Esophagus squamous epithelium (tissue), 5 donors: ENCODE measurements at regions not wholly inside any gene's neighbourhood (a gene's known extent, or its start where the extent isn't known, plus 50 kb on each side); places are given as distances from the start of the nearest gene placed in this dataset.

Experiments
- DNase-seq: peaks from one replicate; lab custom pipeline; 2025; lab: John Stamatoyannopoulos, UW
- H3K27ac ChIP-seq, 4 donors: fragments of 200-600 bp; sonication (generic); one replicate each; pipeline ENCODE4 v1.5.1; 2016 to 2019; ENCODE audit warnings: mild to moderate bottlenecking in 1 of 4
- H3K27me3 ChIP-seq, 4 donors: fragments of 200-600 bp; sonication (generic); 1 replicate in 3 of 4; 2 replicates in 1 of 4; pipeline versions ENCODE4 v1.5.1 to v1.6.0; 2017 to 2021; ENCODE audit warnings: antibody characterized with exemption in 1 of 4
- H3K36me3 ChIP-seq, 3 donors: fragments of 200-600 bp; sonication (generic); one replicate each; pipeline ENCODE4 v1.5.1; 2016 to 2019
- H3K4me1 ChIP-seq, 3 donors: fragments of 200-600 bp; sonication (generic); one replicate each; pipeline ENCODE4 v1.5.1; 2017 to 2019
- H3K4me3 ChIP-seq, 4 donors: fragments of 200-600 bp; sonication (generic); 1 replicate in 3 of 4; 2 replicates in 1 of 4; pipeline ENCODE4 v1.5.1; 2016 to 2019; ENCODE audit warnings: mild to moderate bottlenecking in 2 of 4, moderate library complexity in 1 of 4
- H3K9me3 ChIP-seq, 3 donors: fragments of 200-600 bp; sonication (generic); one replicate each; pipeline ENCODE4 v1.5.1; 2016 to 2019
- POLR2A ChIP-seq, 4 donors: fragments of 450-650 bp; IDR thresholded peaks; one replicate each; pipeline ENCODE4 v1.6.1; 2017; ENCODE audit warnings: antibody characterized with exemption in 4 of 4, mild to moderate bottlenecking in 4 of 4, moderate library complexity in 3 of 4
- WGBS, 2 donors: methylation state at CpG; one replicate each; pipeline ENCODE4 v1.1.5; 2018; 5-methylcytosine and 5-hydroxymethylcytosine counted together
- intact Hi-C: fragments of 100-400 bp; cut with DNase I; formaldehyde crosslinking; loops from one replicate; pipeline ENCODE4 v1.15.0; 2022
- TF ChIP-seq, protein P1 (sequence below), 6 experiments: fragments of 450-650 bp in 4 of 6; fragments of 200-600 bp in 2 of 6; sonication (generic) in 2 of 6; IDR thresholded peaks; one replicate each; pipeline ENCODE4 v1.5.1; 2016 to 2019; ENCODE audit warnings: antibody characterized with exemption in 6 of 6, mild to moderate bottlenecking in 4 of 6, moderate library complexity in 4 of 6
- donor health status: DM: yes; HTN: yes; CAD: no.

DNA sequence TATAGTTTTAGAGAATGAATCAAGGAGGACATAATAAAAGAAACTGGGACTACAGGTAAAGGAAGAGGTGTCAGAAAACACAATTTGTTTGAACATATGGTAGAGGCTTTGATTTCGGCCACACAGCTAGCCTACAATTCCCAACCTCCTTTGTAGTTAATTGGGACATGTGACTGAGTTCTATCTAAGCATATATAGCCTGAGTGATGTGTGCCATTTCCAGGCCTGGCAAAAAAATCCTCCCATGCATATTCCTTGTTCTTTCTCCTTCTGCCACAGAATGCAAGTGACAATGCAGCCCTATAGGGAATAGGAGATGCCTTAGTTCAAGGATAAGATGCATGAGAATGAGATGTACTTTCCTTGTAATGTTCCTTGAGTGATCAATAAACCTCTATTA, 590.7 kb upstream of the STEAP1 start:
- TF ChIP-seq, protein P1, sequence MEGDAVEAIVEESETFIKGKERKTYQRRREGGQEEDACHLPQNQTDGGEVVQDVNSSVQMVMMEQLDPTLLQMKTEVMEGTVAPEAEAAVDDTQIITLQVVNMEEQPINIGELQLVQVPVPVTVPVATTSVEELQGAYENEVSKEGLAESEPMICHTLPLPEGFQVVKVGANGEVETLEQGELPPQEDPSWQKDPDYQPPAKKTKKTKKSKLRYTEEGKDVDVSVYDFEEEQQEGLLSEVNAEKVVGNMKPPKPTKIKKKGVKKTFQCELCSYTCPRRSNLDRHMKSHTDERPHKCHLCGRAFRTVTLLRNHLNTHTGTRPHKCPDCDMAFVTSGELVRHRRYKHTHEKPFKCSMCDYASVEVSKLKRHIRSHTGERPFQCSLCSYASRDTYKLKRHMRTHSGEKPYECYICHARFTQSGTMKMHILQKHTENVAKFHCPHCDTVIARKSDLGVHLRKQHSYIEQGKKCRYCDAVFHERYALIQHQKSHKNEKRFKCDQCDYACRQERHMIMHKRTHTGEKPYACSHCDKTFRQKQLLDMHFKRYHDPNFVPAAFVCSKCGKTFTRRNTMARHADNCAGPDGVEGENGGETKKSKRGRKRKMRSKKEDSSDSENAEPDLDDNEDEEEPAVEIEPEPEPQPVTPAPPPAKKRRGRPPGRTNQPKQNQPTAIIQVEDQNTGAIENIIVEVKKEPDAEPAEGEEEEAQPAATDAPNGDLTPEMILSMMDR (IDR thresholded peaks at IDR 0.05): no peak
- no peak for TF ChIP-seq POLR2A (IDR thresholded peaks at IDR 0.05)
- no peaks in the 10 kb centered on the region for H3K9me3 ChIP-seq
- intact Hi-C loops: no loop called here
- no peak overlapping the region for H3K27ac ChIP-seq
- DNase-seq: no peak
- no peaks in the 10 kb centered on the region for H3K36me3 ChIP-seq
- H3K4me3 ChIP-seq: no peak overlapping the region
- no peaks in the 10 kb centered on the region for H3K27me3 ChIP-seq
- 65 to 86% methylated on average over 1 of the region's 1 CpG for WGBS, 2 donors
- H3K4me1 ChIP-seq: no peaks in the 10 kb centered on the region

DNA sequence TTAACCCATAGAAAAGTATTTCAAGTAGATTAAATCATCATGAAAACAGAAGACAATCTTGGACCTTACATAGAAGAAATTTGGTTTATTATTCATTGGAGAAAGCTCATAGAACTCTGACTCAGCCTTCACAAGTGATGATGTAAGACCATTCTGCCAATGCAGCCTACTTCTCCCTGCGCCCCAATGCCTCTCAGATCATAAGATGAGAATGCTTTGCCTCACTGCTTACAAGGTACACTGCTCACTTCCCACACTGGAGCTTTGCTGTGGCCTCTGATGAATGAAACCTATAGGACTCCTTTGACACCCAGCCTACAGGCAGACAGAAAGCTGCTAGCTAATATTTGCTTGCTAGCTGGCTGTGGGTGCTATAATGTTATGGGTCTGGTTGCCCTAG, 569.4 kb upstream of the STEAP1 start:
- Histone ChIP-seq H3K9me3 (no peaks in the 10 kb centered on the region), H3K4me3 (no peak overlapping the region), H3K27me3 (no peaks in the 10 kb centered on the region), H3K36me3 (no peaks in the 10 kb centered on the region), H3K27ac (no peak overlapping the region), H3K4me1 (no peaks in the 10 kb centered on the region)
- TF ChIP-seq POLR2A (IDR thresholded peaks at IDR 0.05): no peak
- TF ChIP-seq, protein P1 (IDR thresholded peaks at IDR 0.05): no peak
- intact Hi-C loops: no loop called here
- no peak for DNase-seq
- 60 to 85% methylated on average over 1 of the region's 1 CpG for WGBS, 2 donors

DNA sequence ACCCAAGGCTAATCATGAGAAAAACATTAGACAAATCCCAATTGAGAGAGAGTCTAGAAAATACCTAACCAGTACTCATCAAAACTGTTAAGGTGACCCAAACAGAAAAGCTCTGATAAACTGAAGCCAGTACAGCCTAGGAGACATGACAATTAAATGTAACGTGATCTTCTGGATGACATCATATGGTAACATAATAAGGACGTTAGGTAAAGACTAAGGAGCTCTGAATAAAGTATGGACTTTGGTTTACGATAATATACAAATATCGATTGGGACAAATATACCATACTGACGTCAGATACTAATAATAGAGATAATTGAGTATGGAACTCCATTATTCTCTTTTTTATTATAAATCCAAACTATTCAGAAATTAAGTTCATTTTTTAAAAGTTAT, 561.1 kb upstream of the STEAP1 start:
- Histone ChIP-seq H3K27me3 (no peaks in the 10 kb centered on the region), H3K36me3 (no peaks in the 10 kb centered on the region), H3K4me1 (no peaks in the 10 kb centered on the region), H3K4me3 (no peak overlapping the region), H3K9me3 (no peaks in the 10 kb centered on the region), H3K27ac (no peak overlapping the region)
- TF ChIP-seq POLR2A (IDR thresholded peaks at IDR 0.05): no peak
- TF ChIP-seq, protein P1 (IDR thresholded peaks at IDR 0.05): no peak
- DNase-seq: no peak
- intact Hi-C loops: no loop called here
- 67 to 78% methylated on average over 5 of the region's 5 CpGs for WGBS, 2 donors

DNA sequence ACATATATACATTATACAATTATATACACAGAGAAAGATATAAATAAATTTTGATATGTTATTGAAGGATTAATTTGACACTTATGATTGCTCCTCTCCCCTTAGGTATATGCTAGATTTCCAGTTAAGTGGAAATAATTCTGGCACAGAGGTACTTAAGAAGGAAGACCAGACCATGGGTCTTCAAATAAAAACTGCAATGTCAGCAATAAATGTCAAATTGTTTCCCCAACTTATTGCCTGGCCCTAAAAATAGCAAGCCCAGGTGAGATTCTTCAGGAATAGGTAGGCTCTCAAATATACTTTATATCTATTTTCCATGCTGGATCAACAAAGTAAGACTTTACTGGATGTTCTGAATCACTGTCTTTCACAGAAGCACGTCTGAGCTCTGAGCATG, 551.3 kb upstream of the STEAP1 start:
- no peak for DNase-seq
- TF ChIP-seq, protein P1 (IDR thresholded peaks at IDR 0.05): no peak
- no peak for TF ChIP-seq POLR2A (IDR thresholded peaks at IDR 0.05)
- intact Hi-C loops: no loop called here
- WGBS, 2 donors: 30 to 35% methylated on average over 1 of the region's 1 CpG
- no peaks in the 10 kb centered on the region for H3K4me1 ChIP-seq
- H3K27ac ChIP-seq: no peak overlapping the region
- H3K4me3 ChIP-seq: no peak overlapping the region
- no peaks in the 10 kb centered on the region for H3K27me3 ChIP-seq
- peaks cover 0 to 8% (median 4%) of the 10 kb centered on the region in 3 donors for H3K9me3 ChIP-seq
- no peaks in the 10 kb centered on the region for H3K36me3 ChIP-seq

DNA sequence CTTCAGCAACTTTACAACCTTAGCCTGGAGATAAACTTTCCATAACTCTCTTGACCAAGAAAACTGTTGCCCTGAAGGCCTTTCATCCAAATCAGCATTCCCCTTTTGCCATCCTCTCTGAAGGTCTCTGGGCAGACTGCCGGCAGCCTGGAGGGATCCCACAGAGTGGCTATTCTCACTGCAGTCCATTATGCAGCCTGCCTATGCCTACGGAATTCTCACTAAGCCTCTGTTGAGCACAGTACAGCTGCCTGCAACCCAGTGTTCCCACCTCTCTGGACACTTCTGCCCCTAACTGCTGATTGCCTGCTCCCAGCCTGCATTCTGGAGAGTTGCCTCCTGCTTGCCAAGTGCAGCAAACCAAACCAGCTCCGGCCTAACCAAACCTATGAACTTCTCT, 548.9 kb upstream of the STEAP1 start:
- intact Hi-C loops: no loop called here
- Histone ChIP-seq H3K27ac (no peak overlapping the region), H3K4me3 (no peak overlapping the region), H3K27me3 (no peaks in the 10 kb centered on the region), H3K4me1 (no peaks in the 10 kb centered on the region), H3K36me3 (no peaks in the 10 kb centered on the region), H3K9me3 (peaks cover 0 to 8% (median 4%) of the 10 kb centered on the region in 3 donors)
- no peak for DNase-seq
- TF ChIP-seq POLR2A (IDR thresholded peaks at IDR 0.05): no peak
- TF ChIP-seq, protein P1 (IDR thresholded peaks at IDR 0.05): no peak
- 64% methylated on average over 3 of the region's 3 CpGs for WGBS, 2 donors
